ENCODE measurements at regions not wholly inside any gene's neighbourhood (a gene's known extent, or its start where the extent isn't known, plus 50 kb on each side); places are given as distances from the start of the nearest gene placed in this dataset.
A peak's percentile ranks its signal among the peaks of the same experiment; 100 is the strongest.

- no peak for DNase-seq
Observed at GRCh38 chr7:80563561-80564327, 51.9 kb upstream of the GNAT3 start.

- no peak for DNase-seq
Observed at GRCh38 chr7:80565554-80565953, 53.7 kb upstream of the GNAT3 start.

- no peak for DNase-seq
Observed at GRCh38 chr7:80581486-80582260, 56.8 kb upstream of the CD36 start.

GRCh38 chr7:80583901-80584300 is 54.5 kb upstream of the CD36 start:
- no peak for DNase-seq

- DNase-seq = peak in 1 of 3 donors; percentile 7
Observed at GRCh38 chr7:80584778-80585177, 53.7 kb upstream of the CD36 start.

GRCh38 chr7:80587538-80587937 is 50.9 kb upstream of the CD36 start:
- DNase-seq = no peak

GRCh38 chr7:80588591-80588990 is 49.9 kb upstream of the CD36 start:
- no peak for DNase-seq
